GM23338 (cell line): ENCODE measurements at regions not wholly inside any gene's neighbourhood (a gene's known extent, or its start where the extent isn't known, plus 50 kb on each side); places are given as distances from the start of the nearest gene placed in this dataset.
A peak's percentile ranks its signal among the peaks of the same experiment; 100 is the strongest.

Experiments
- ATAC-seq: fragments of 200-7000 bp; cut with Tn5 transposase; 3 replicates; pipeline ENCODE4 v1.9.1; 2020
- DNase-seq: peaks from one replicate; pipeline ENCODE4 v3.0.0-alpha.2; 2015; ENCODE audit warnings: low spot score
- H2AFZ ChIP-seq: fragments of 200-600 bp; sonication (generic); 2 replicates; pipeline ENCODE4 v1.8.0; 2016; ENCODE audit warnings: antibody characterized with exemption, mild to moderate bottlenecking, moderate library complexity
- H3F3A ChIP-seq: fragments of 200-600 bp; sonication (generic); replicated peaks from 2 replicates; pipeline ENCODE4 v1.8.0; 2017; ENCODE audit warnings: antibody characterized with exemption, mixed run types, low read depth
- H3K27ac ChIP-seq: fragments of 200-600 bp; sonication (generic); 2 replicates; pipeline ENCODE4 v1.6.1; 2016; ENCODE audit warnings: low read depth
- H3K27me3 ChIP-seq: fragments of 200-600 bp; sonication (generic); 2 replicates; pipeline ENCODE4 v1.8.0; 2016; ENCODE audit warnings: mild to moderate bottlenecking, mixed run types, moderate library complexity; ENCODE audit not compliant: insufficient read depth
- H3K36me3 ChIP-seq: fragments of 200-600 bp; sonication (generic); 2 replicates; pipeline ENCODE4 v1.8.0; 2016; ENCODE audit warnings: mild to moderate bottlenecking; ENCODE audit not compliant: insufficient read depth
- H3K4me1 ChIP-seq: fragments of 200-600 bp; sonication (generic); 2 replicates; pipeline ENCODE4 v1.8.0; 2016; ENCODE audit warnings: mild to moderate bottlenecking, moderate library complexity; ENCODE audit not compliant: insufficient read depth
- H3K4me2 ChIP-seq: fragments of 200-600 bp; sonication (generic); 2 replicates; pipeline ENCODE4 v1.7.1; 2017; ENCODE audit warnings: mixed run types
- H3K4me3 ChIP-seq: fragments of 200-600 bp; sonication (generic); 2 replicates; pipeline ENCODE4 v1.6.1; 2016; ENCODE audit warnings: mixed run types
- H3K79me2 ChIP-seq: fragments of 200-600 bp; sonication (generic); replicated peaks from 2 replicates; pipeline ENCODE4 v1.8.0; 2017; ENCODE audit warnings: mild to moderate bottlenecking; ENCODE audit not compliant: insufficient read depth
- H3K9me2 ChIP-seq: fragments of 200-600 bp; sonication (generic); 2 replicates; pipeline ENCODE4 v1.8.0; 2017; ENCODE audit not compliant: insufficient read depth
- H4K20me1 ChIP-seq: fragments of 200-600 bp; sonication (generic); replicated peaks from 2 replicates; pipeline ENCODE4 v1.8.0; 2017; ENCODE audit warnings: mild to moderate bottlenecking; ENCODE audit not compliant: insufficient read depth
- H3K27ac Mint-ChIP-seq: 2 replicates; pipeline ENCODE4 v1.8.0; 2020; ENCODE audit warnings: inconsistent platforms, mild to moderate bottlenecking, moderate library complexity, mixed read lengths
- H3K27me3 Mint-ChIP-seq: 3 replicates; pipeline ENCODE4 v1.8.0; 2022; ENCODE audit warnings: low read depth, mild to moderate bottlenecking, moderate library complexity, mixed read lengths, inconsistent platforms; ENCODE audit not compliant: insufficient read depth, poor library complexity
- H3K36me3 Mint-ChIP-seq: 3 replicates; pipeline ENCODE4 v1.8.0; 2021; ENCODE audit warnings: low read depth, mild to moderate bottlenecking, inconsistent platforms, moderate library complexity, mixed read lengths
- H3K4me1 Mint-ChIP-seq: 3 replicates; pipeline ENCODE4 v1.8.0; 2020; ENCODE audit warnings: mild to moderate bottlenecking, inconsistent platforms, mixed read lengths
- H3K4me3 Mint-ChIP-seq: 3 replicates; pipeline ENCODE4 v1.8.0; 2021; ENCODE audit warnings: moderate library complexity, mild to moderate bottlenecking, inconsistent platforms, mixed read lengths
- H3K9me3 Mint-ChIP-seq: 3 replicates; pipeline ENCODE4 v1.8.0; 2020; ENCODE audit warnings: moderate library complexity, mild to moderate bottlenecking, inconsistent platforms, mixed read lengths
- CTCF ChIP-seq, 2 experiments: fragments of 200-600 bp in 1 of 2; sonication (generic) in 1 of 2; conservative IDR thresholded peaks; 2 replicates each; pipeline versions ENCODE4 v1.5.1 to v1.6.1; 2016 to 2017; ENCODE audit warnings: antibody characterized with exemption in 2 of 2, low read depth in 2 of 2, mild to moderate bottlenecking in 2 of 2, moderate library complexity in 1 of 2
- EZH2 ChIP-seq: fragments of 200-600 bp; sonication (generic); IDR thresholded peaks from one replicate; pipeline ENCODE4 v1.8.0; 2017; ENCODE audit warnings: antibody characterized with exemption, mild to moderate bottlenecking, low read depth; ENCODE audit not compliant: unreplicated experiment
- JUNB ChIP-seq: IDR thresholded peaks from one replicate; pipeline ENCODE4 v1.6.1; 2016; ENCODE audit warnings: antibody characterized with exemption; ENCODE audit not compliant: unreplicated experiment
- NANOG ChIP-seq: IDR thresholded peaks from 2 replicates; pipeline ENCODE4 v1.6.1; 2016; ENCODE audit warnings: antibody characterized with exemption, borderline replicate concordance
- POLR2AphosphoS5 ChIP-seq: IDR thresholded peaks from 2 replicates; pipeline ENCODE4 v1.6.1; 2016; ENCODE audit warnings: antibody characterized with exemption, low read depth
- STAT1 ChIP-seq: IDR thresholded peaks from one replicate; pipeline ENCODE4 v1.6.1; 2016; ENCODE audit warnings: antibody characterized with exemption; ENCODE audit not compliant: unreplicated experiment
- ZNF114 ChIP-seq: fragments of 250-450 bp; sonication (Bioruptor Pico); IDR thresholded peaks from 2 replicates; pipeline ENCODE4 v1.5.0; 2020; ENCODE audit warnings: mild to moderate bottlenecking, moderate library complexity
- ZNF331 ChIP-seq: fragments of 250-450 bp; sonication (Bioruptor Pico); IDR thresholded peaks from 2 replicates; pipeline ENCODE4 v1.5.0; 2020; ENCODE audit warnings: low read depth, mild to moderate bottlenecking, moderate library complexity
- TF ChIP-seq, protein P1 (sequence below): IDR thresholded peaks from 2 replicates; pipeline ENCODE4 v1.6.1; 2016; ENCODE audit warnings: antibody characterized with exemption
- TF ChIP-seq, protein P2 (sequence below): fragments of 250-450 bp; sonication (Bioruptor Pico); IDR thresholded peaks from 2 replicates; pipeline ENCODE4 v1.5.0; 2020; ENCODE audit warnings: mild to moderate bottlenecking, moderate library complexity

DNA sequence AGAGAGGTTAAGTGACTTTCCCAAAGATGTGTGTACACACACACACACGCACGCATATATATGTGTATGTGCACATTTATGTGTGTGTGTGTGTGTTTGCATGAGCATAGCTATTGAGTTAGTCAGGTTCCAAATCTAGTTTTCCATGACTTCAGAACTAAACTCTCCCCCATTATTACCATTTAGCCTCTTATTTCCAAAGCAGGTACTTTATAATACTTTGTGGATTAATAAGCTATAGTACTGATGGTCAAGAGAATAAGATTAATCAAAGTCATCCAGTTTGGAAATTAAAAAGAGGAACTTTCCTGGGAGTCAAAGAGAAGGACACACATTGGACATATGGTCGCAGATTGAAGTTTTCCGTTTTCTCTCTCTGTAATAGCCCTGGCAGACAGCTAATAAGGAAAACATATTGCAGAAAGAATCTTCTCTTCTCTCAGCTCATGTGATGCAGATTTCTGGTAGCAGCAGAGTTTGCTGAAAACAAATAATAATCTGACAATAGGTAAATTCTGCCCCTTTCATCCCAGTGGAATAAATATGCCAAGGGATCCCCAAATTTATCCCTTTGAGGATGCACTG, 410.9 kb upstream of the TCF4 start:
- Mint-ChIP-seq H3K27me3 (peaks cover 4% of the 10 kb centered on the region), H3K27ac (no peak overlapping the region), H3K4me1 (peaks cover 33% of the 10 kb centered on the region), H3K9me3 (no peaks in the 10 kb centered on the region), H3K4me3 (no peak overlapping the region), H3K36me3 (no peaks in the 10 kb centered on the region)
- no peaks in the 10 kb centered on the region for H4K20me1 ChIP-seq
- no peaks in the 10 kb centered on the region for H3K27me3 ChIP-seq
- no peak for TF ChIP-seq EZH2
- no peaks in the 10 kb centered on the region for H3K36me3 ChIP-seq
- no peaks in the 10 kb centered on the region for H3K79me2 ChIP-seq
- H3F3A ChIP-seq: no peaks in the 10 kb centered on the region
- 0 out of 2 replicates have a peak overlapping the region, but pooled peaks have one; percentile 4 for H3K27ac ChIP-seq
- no peak overlapping the region for H3K4me3 ChIP-seq
- no peak for DNase-seq
- H3K4me2 ChIP-seq: no peak overlapping the region
- ATAC-seq: no peak
- H3K9me2 ChIP-seq: no peaks in the 10 kb centered on the region; the same call in 1 of the 2 replicates
- no peak overlapping the region for H2AFZ ChIP-seq
- peaks cover 29% of the 10 kb centered on the region for H3K4me1 ChIP-seq

- no peaks in the 10 kb centered on the region for H3K9me3 Mint-ChIP-seq
- ATAC-seq: peak; percentile 94
- Histone ChIP-seq H3K4me2 (peak overlapping the region; percentile 57; the same call in 1 of the 2 replicates), H3K27me3 (no peaks in the 10 kb centered on the region), H3K4me3 (no peak overlapping the region), H4K20me1 (no peaks in the 10 kb centered on the region), H3K36me3 (no peaks in the 10 kb centered on the region), H3K27ac (peak overlapping the region; percentile 1; the same call in 1 of the 2 replicates), H3K4me1 (peaks cover 29% of the 10 kb centered on the region), H2AFZ (no peak overlapping the region), H3K79me2 (no peaks in the 10 kb centered on the region), H3F3A (no peaks in the 10 kb centered on the region), H3K9me2 (no peaks in the 10 kb centered on the region; the same call in 1 of the 2 replicates)
- peak; percentile 48 for DNase-seq
- H3K27me3 Mint-ChIP-seq: peaks cover 4% of the 10 kb centered on the region
- H3K4me3 Mint-ChIP-seq: no peak overlapping the region; the same call in 2 of the 3 replicates
- H3K36me3 Mint-ChIP-seq: no peaks in the 10 kb centered on the region
- H3K4me1 Mint-ChIP-seq: peaks cover 33% of the 10 kb centered on the region
- no peak overlapping the region for H3K27ac Mint-ChIP-seq
- no peak for TF ChIP-seq POLR2AphosphoS5
- TF ChIP-seq, protein P1, sequence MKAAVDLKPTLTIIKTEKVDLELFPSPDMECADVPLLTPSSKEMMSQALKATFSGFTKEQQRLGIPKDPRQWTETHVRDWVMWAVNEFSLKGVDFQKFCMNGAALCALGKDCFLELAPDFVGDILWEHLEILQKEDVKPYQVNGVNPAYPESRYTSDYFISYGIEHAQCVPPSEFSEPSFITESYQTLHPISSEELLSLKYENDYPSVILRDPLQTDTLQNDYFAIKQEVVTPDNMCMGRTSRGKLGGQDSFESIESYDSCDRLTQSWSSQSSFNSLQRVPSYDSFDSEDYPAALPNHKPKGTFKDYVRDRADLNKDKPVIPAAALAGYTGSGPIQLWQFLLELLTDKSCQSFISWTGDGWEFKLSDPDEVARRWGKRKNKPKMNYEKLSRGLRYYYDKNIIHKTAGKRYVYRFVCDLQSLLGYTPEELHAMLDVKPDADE: no peak
- no peak for TF ChIP-seq NANOG
- no peak for TF ChIP-seq ZNF331 (CRISPR knock-in tag)
- TF ChIP-seq STAT1: no peak
- no peak for TF ChIP-seq ZNF114 (CRISPR knock-in tag)
- TF ChIP-seq, protein P2, sequence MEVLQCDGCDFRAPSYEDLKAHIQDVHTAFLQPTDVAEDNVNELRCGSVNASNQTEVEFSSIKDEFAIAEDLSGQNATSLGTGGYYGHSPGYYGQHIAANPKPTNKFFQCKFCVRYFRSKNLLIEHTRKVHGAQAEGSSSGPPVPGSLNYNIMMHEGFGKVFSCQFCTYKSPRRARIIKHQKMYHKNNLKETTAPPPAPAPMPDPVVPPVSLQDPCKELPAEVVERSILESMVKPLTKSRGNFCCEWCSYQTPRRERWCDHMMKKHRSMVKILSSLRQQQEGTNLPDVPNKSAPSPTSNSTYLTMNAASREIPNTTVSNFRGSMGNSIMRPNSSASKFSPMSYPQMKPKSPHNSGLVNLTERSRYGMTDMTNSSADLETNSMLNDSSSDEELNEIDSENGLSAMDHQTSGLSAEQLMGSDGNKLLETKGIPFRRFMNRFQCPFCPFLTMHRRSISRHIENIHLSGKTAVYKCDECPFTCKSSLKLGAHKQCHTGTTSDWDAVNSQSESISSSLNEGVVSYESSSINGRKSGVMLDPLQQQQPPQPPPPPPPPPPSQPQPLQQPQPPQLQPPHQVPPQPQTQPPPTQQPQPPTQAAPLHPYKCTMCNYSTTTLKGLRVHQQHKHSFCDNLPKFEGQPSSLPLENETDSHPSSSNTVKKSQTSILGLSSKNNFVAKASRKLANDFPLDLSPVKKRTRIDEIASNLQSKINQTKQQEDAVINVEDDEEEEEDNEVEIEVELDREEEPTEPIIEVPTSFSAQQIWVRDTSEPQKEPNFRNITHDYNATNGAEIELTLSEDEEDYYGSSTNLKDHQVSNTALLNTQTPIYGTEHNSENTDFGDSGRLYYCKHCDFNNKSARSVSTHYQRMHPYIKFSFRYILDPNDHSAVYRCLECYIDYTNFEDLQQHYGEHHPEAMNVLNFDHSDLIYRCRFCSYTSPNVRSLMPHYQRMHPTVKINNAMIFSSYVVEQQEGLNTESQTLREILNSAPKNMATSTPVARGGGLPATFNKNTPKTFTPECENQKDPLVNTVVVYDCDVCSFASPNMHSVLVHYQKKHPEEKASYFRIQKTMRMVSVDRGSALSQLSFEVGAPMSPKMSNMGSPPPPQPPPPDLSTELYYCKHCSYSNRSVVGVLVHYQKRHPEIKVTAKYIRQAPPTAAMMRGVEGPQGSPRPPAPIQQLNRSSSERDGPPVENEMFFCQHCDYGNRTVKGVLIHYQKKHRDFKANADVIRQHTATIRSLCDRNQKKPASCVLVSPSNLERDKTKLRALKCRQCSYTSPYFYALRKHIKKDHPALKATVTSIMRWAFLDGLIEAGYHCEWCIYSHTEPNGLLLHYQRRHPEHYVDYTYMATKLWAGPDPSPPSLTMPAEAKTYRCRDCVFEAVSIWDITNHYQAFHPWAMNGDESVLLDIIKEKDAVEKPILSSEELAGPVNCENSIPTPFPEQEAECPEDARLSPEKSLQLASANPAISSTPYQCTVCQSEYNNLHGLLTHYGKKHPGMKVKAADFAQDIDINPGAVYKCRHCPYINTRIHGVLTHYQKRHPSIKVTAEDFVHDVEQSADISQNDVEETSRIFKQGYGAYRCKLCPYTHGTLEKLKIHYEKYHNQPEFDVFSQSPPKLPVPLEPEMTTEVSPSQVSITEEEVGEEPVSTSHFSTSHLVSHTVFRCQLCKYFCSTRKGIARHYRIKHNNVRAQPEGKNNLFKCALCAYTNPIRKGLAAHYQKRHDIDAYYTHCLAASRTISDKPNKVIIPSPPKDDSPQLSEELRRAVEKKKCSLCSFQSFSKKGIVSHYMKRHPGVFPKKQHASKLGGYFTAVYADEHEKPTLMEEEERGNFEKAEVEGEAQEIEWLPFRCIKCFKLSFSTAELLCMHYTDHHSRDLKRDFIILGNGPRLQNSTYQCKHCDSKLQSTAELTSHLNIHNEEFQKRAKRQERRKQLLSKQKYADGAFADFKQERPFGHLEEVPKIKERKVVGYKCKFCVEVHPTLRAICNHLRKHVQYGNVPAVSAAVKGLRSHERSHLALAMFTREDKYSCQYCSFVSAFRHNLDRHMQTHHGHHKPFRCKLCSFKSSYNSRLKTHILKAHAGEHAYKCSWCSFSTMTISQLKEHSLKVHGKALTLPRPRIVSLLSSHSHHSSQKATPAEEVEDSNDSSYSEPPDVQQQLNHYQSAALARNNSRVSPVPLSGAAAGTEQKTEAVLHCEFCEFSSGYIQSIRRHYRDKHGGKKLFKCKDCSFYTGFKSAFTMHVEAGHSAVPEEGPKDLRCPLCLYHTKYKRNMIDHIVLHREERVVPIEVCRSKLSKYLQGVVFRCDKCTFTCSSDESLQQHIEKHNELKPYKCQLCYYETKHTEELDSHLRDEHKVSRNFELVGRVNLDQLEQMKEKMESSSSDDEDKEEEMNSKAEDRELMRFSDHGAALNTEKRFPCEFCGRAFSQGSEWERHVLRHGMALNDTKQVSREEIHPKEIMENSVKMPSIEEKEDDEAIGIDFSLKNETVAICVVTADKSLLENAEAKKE (CRISPR knock-in tag): no peak
- no peak for TF ChIP-seq JUNB
- TF ChIP-seq CTCF (conservative IDR thresholded peaks at IDR 0.05; ENCODE audit: low read depth in 2 of 2): no peak
Observed at GRCh38 chr18:55998071-55998522, 410.1 kb upstream of the TCF4 start.
